SK-N-MC (cell line): ENCODE measurements at regions not wholly inside any gene's neighbourhood (a gene's known extent, or its start where the extent isn't known, plus 50 kb on each side); places are given as distances from the start of the nearest gene placed in this dataset.

Experiments
- EZH2 ChIP-seq: fragments of 200-600 bp; sonication (generic); IDR thresholded peaks from one replicate; pipeline ENCODE4 v1.6.1; 2017; ENCODE audit warnings: antibody characterized with exemption
- FOXP2 ChIP-seq: optimal IDR thresholded peaks from 2 replicates; pipeline ENCODE3; 2011; ENCODE audit warnings: mild to moderate bottlenecking, moderate library complexity; ENCODE audit not compliant: insufficient read depth; ENCODE audit errors: extremely low read length, control extremely low read depth
- POLR2AphosphoS5 ChIP-seq: IDR thresholded peaks from 2 replicates; pipeline ENCODE4 v1.6.1; 2012; ENCODE audit warnings: mild to moderate bottlenecking, low read depth, low read length, borderline replicate concordance

DNA sequence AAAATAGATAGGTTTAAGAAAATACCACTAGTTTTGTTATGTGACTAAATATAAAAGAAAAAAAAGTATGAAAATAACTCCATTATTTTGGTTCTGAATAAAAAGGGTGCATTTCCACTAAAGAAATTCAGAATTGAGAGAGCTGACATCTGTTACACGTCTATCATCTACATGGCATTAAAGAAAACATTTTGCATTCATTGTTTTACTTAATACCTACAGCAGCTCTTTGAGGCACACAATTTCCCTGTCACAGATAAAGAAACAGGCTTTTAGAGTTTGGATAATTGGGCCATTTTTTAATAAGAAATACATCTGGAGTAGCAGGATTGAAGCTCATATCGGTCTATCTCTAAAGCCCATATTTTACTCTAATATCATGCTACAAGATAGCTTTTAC lies 145.7 kb upstream of the LUZP2 start:
- TF ChIP-seq POLR2AphosphoS5 (no peak), EZH2 (no peak), FOXP2 (no peak)
